Rectal smooth muscle tissue (tissue), 1 donor: ENCODE measurements at regions not wholly inside any gene's neighbourhood (a gene's known extent, or its start where the extent isn't known, plus 50 kb on each side); places are given as distances from the start of the nearest gene placed in this dataset.

Source experiments
- H3K27ac ChIP-seq: one replicate; pipeline ENCODE4 v1.7.0; 2013; ENCODE audit warnings: low read depth, low read length, inconsistent platforms
- H3K27me3 ChIP-seq: one replicate; pipeline ENCODE4 v1.7.0; 2013; ENCODE audit warnings: low read length; ENCODE audit not compliant: control insufficient read depth, insufficient read depth
- H3K36me3 ChIP-seq: one replicate; pipeline ENCODE4 v1.7.0; 2013; ENCODE audit warnings: low read length; ENCODE audit not compliant: control insufficient read depth, insufficient read depth
- H3K4me1 ChIP-seq: one replicate; pipeline ENCODE4 v1.7.0; 2013; ENCODE audit warnings: low read length; ENCODE audit not compliant: control insufficient read depth, insufficient read depth
- H3K4me3 ChIP-seq: one replicate; pipeline ENCODE4 v1.7.0; 2013; ENCODE audit warnings: low read length
- H3K9ac ChIP-seq: one replicate; pipeline ENCODE4 v1.7.0; 2013; ENCODE audit warnings: low read length

DNA sequence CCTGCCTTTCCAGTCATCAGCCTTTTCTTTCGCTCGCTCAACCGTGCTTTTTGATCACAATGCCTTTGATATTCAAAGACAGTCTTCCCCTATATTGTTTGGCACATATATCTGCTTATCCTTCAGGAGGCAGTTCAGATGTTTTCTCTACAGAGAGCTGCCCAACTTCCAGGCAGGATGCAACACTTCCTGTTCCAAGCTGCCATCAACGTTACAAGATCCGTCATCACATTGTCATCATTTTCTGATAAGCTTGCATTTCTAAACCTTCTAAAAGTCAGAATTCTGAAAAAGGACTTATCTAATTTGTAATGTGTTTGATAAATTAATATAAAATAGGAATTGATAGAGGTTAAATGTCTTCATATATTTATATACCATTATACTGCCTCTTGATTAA is 574.2 kb downstream of the TBC1D4 start:
- Histone ChIP-seq H3K36me3 (no peaks in the 10 kb centered on the region), H3K27me3 (no peaks in the 10 kb centered on the region), H3K4me1 (no peaks in the 10 kb centered on the region), H3K9ac (no peak overlapping the region), H3K27ac (no peak overlapping the region), H3K4me3 (no peak overlapping the region)

- no peak overlapping the region for H3K27ac ChIP-seq
- no peaks in the 10 kb centered on the region for H3K27me3 ChIP-seq
- no peak overlapping the region for H3K4me3 ChIP-seq
- H3K4me1 ChIP-seq: no peaks in the 10 kb centered on the region
- no peak overlapping the region for H3K9ac ChIP-seq
- no peaks in the 10 kb centered on the region for H3K36me3 ChIP-seq
Observed at GRCh38 chr13:74904556-74904955, 577.4 kb downstream of the TBC1D4 start.

GRCh38 chr13:74895042-74895796 is 586.8 kb downstream of the TBC1D4 start:
- H3K27ac ChIP-seq: no peak overlapping the region
- H3K36me3 ChIP-seq: no peaks in the 10 kb centered on the region
- H3K9ac ChIP-seq: no peak overlapping the region
- H3K4me1 ChIP-seq: no peaks in the 10 kb centered on the region
- no peaks in the 10 kb centered on the region for H3K27me3 ChIP-seq
- no peak overlapping the region for H3K4me3 ChIP-seq

GRCh38 chr13:74892096-74892495 is 589.9 kb downstream of the TBC1D4 start:
- H3K4me3 ChIP-seq: no peak overlapping the region
- H3K4me1 ChIP-seq: no peaks in the 10 kb centered on the region
- no peaks in the 10 kb centered on the region for H3K27me3 ChIP-seq
- no peak overlapping the region for H3K9ac ChIP-seq
- H3K27ac ChIP-seq: no peak overlapping the region
- H3K36me3 ChIP-seq: no peaks in the 10 kb centered on the region

DNA sequence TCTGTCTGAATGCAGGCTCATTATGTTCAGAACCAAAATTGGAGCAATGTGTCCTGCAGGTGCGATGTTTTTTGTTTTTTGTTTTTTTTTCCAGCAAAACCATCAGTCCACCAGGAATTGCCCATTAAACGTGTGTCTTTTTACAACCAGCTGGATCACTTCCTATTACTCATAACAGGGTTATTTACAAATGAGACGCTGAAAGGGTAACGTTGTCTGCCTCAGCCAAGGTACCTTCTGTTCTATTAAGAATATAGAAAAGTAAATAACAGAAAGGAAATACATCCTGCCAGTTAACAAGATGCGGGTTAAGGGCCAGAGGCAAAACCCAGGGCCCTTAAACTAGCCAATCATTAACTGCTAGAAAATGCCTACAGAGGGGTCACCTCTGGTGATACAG is 590.4 kb downstream of the TBC1D4 start:
- H3K4me3 ChIP-seq: no peak overlapping the region
- H3K27me3 ChIP-seq: no peaks in the 10 kb centered on the region
- H3K9ac ChIP-seq: no peak overlapping the region
- no peaks in the 10 kb centered on the region for H3K36me3 ChIP-seq
- H3K27ac ChIP-seq: no peak overlapping the region
- H3K4me1 ChIP-seq: no peaks in the 10 kb centered on the region

- no peak overlapping the region for H3K4me3 ChIP-seq
- H3K4me1 ChIP-seq: no peaks in the 10 kb centered on the region
- no peaks in the 10 kb centered on the region for H3K27me3 ChIP-seq
- no peak overlapping the region for H3K9ac ChIP-seq
- H3K27ac ChIP-seq: no peak overlapping the region
- H3K36me3 ChIP-seq: no peaks in the 10 kb centered on the region
Observed at GRCh38 chr13:74889321-74889720, 592.6 kb downstream of the TBC1D4 start.

DNA sequence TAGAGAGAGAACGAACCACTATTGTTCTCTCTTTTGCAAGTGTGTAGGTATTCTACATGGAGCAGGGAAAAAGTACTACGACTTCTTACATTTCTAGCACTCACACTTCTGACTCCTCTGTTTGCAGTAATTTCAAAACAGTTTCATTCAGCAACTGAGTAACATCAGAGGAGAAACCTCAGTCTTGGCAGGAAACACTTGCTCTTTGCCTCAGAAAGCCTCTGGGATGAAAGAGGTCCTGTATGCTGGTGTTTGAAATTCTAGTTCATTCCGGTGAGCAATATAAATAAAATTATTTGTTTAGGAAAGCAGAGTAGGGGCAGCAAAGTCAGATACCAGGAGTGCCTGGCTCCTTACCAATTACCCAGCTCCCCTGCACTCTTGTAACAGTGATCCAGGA is 595.5 kb downstream of the TBC1D4 start:
- Histone ChIP-seq H3K9ac (no peak overlapping the region), H3K27me3 (no peaks in the 10 kb centered on the region), H3K4me1 (no peaks in the 10 kb centered on the region), H3K27ac (no peak overlapping the region), H3K36me3 (no peaks in the 10 kb centered on the region), H3K4me3 (no peak overlapping the region)

DNA sequence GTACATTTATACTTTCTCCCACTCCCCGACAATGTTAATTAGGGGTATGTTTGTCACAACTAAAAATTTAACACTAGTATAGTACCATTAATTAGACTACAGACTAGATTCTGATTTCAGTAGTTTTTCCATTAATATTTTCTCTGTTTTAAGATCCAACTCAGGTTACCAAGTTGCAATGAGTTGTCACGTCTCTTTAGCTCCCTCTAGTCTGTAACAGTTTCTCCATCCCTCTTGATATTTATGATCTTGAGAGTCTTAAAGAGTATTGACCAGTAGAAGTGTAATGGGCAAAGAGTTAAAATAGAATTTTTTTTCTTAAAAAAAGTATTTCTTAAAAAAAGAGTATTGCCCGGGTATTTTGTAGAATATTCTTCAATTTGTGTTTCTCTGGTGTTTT is 598.1 kb downstream of the TBC1D4 start:
- Histone ChIP-seq H3K27me3 (no peaks in the 10 kb centered on the region), H3K4me1 (no peaks in the 10 kb centered on the region), H3K36me3 (no peaks in the 10 kb centered on the region), H3K4me3 (no peak overlapping the region), H3K27ac (no peak overlapping the region), H3K9ac (no peak overlapping the region)

- no peak overlapping the region for H3K9ac ChIP-seq
- no peak overlapping the region for H3K27ac ChIP-seq
- H3K4me3 ChIP-seq: no peak overlapping the region
- H3K36me3 ChIP-seq: no peaks in the 10 kb centered on the region
- no peaks in the 10 kb centered on the region for H3K27me3 ChIP-seq
- no peaks in the 10 kb centered on the region for H3K4me1 ChIP-seq
Observed at GRCh38 chr13:74871369-74872070, 610.4 kb downstream of the TBC1D4 start.

DNA sequence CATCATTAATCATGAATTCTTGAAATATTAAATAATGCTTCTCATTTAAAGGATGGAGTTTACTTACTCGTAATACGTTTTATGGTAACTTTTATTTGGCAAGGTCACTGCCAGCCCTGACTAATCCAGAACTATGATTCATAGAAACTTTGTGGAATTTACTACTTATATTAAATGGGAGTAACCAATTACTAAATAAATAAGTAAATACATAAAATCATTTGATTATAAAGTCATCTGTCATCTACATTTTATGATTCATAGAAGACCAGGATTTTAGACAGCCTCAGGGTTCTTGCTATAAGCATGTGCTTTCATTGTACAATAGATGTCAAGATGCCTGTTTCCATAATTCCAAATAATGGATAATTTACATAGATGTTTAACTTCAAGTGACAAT is 611.1 kb downstream of the TBC1D4 start:
- Histone ChIP-seq H3K4me3 (no peak overlapping the region), H3K4me1 (no peaks in the 10 kb centered on the region), H3K9ac (no peak overlapping the region), H3K27me3 (no peaks in the 10 kb centered on the region), H3K36me3 (no peaks in the 10 kb centered on the region), H3K27ac (no peak overlapping the region)

- no peaks in the 10 kb centered on the region for H3K27me3 ChIP-seq
- no peak overlapping the region for H3K27ac ChIP-seq
- H3K4me1 ChIP-seq: no peaks in the 10 kb centered on the region
- H3K4me3 ChIP-seq: no peak overlapping the region
- H3K9ac ChIP-seq: no peak overlapping the region
- no peaks in the 10 kb centered on the region for H3K36me3 ChIP-seq
Observed at GRCh38 chr13:74869846-74870245, 612.1 kb downstream of the TBC1D4 start.

- H3K27me3 ChIP-seq: no peaks in the 10 kb centered on the region
- H3K27ac ChIP-seq: no peak overlapping the region
- no peaks in the 10 kb centered on the region for H3K4me1 ChIP-seq
- no peaks in the 10 kb centered on the region for H3K36me3 ChIP-seq
- no peak overlapping the region for H3K4me3 ChIP-seq
- no peak overlapping the region for H3K9ac ChIP-seq
Observed at GRCh38 chr13:74868049-74868448, 613.9 kb downstream of the TBC1D4 start.

DNA sequence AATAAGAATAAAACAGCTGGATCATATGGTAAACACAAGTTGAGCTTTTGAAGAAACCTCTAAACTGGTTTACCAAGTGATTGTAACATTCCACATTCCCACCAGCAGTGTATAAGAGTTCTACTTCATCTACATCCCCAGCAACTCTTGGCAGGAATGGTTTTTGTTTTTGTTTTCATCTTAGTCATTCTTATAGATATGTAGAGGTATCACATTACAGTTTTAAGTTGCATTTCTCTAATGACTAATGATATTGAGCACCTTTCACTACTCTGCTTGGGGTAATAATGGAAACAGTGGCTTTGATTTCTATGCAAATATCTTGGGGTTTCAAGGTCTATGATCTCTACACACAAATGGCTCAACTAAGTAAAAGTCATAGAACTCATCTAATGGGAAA is 614.5 kb downstream of the TBC1D4 start:
- H3K4me3 ChIP-seq: no peak overlapping the region
- no peaks in the 10 kb centered on the region for H3K4me1 ChIP-seq
- no peak overlapping the region for H3K9ac ChIP-seq
- H3K27ac ChIP-seq: no peak overlapping the region
- no peaks in the 10 kb centered on the region for H3K27me3 ChIP-seq
- H3K36me3 ChIP-seq: no peaks in the 10 kb centered on the region
